ENCODE measurements at regions not wholly inside any gene's neighbourhood (a gene's known extent, or its start where the extent isn't known, plus 50 kb on each side); places are given as distances from the start of the nearest gene placed in this dataset.

GRCh38 chr1:213643360-213643759 is 344.4 kb upstream of the PROX1 start:
- DNase-seq (ENCODE audit: low read depth, low spot score) = no peak

GRCh38 chr1:213647864-213648650 is 339.7 kb upstream of the PROX1 start:
- DNase-seq (ENCODE audit: low read depth, low spot score) = no peak

GRCh38 chr1:213649373-213649772 is 338.4 kb upstream of the PROX1 start:
- no peak for DNase-seq (ENCODE audit: low read depth, low spot score)

- DNase-seq (ENCODE audit: low read depth, low spot score) = no peak
Observed at GRCh38 chr1:213650603-213651002, 337.2 kb upstream of the PROX1 start.

- no peak for DNase-seq (ENCODE audit: low read depth, low spot score)
Observed at GRCh38 chr1:213651077-213651476, 336.7 kb upstream of the PROX1 start.

GRCh38 chr1:213652109-213652508 is 335.7 kb upstream of the PROX1 start:
- DNase-seq (ENCODE audit: low read depth, low spot score) = no peak

- no peak for DNase-seq (ENCODE audit: low read depth, low spot score)
Observed at GRCh38 chr1:213656039-213656438, 331.7 kb upstream of the PROX1 start.

GRCh38 chr1:213656503-213656902 is 331.3 kb upstream of the PROX1 start:
- DNase-seq (ENCODE audit: low read depth, low spot score) = no peak

- no peak for DNase-seq (ENCODE audit: low read depth, low spot score)
Observed at GRCh38 chr1:213657013-213657412, 330.8 kb upstream of the PROX1 start.

GRCh38 chr1:213657879-213658278 is 329.9 kb upstream of the PROX1 start:
- no peak for DNase-seq (ENCODE audit: low read depth, low spot score)

- no peak for DNase-seq (ENCODE audit: low read depth, low spot score)
Observed at GRCh38 chr1:213658457-213658856, 329.3 kb upstream of the PROX1 start.

GRCh38 chr1:213659580-213660547 is 327.9 kb upstream of the PROX1 start:
- DNase-seq (ENCODE audit: low read depth, low spot score) = no peak

GRCh38 chr1:213661302-213661701 is 326.5 kb upstream of the PROX1 start:
- no peak for DNase-seq (ENCODE audit: low read depth, low spot score)

- DNase-seq (ENCODE audit: low read depth, low spot score) = no peak
Observed at GRCh38 chr1:213666113-213666512, 321.7 kb upstream of the PROX1 start.

GRCh38 chr1:213666922-213667321 is 320.9 kb upstream of the PROX1 start:
- no peak for DNase-seq (ENCODE audit: low read depth, low spot score)

GRCh38 chr1:213669512-213669911 is 318.3 kb upstream of the PROX1 start:
- DNase-seq (ENCODE audit: low read depth, low spot score) = no peak

- DNase-seq (ENCODE audit: low read depth, low spot score) = no peak
Observed at GRCh38 chr1:213669964-213670691, 317.6 kb upstream of the PROX1 start.

GRCh38 chr1:213670692-213671023 is 317.1 kb upstream of the PROX1 start:
- DNase-seq (ENCODE audit: low read depth, low spot score) = no peak

GRCh38 chr1:213675043-213675442 is 312.7 kb upstream of the PROX1 start:
- DNase-seq (ENCODE audit: low read depth, low spot score) = no peak

- DNase-seq (ENCODE audit: low read depth, low spot score) = no peak
Observed at GRCh38 chr1:213676736-213677135, 311.0 kb upstream of the PROX1 start.

- no peak for DNase-seq (ENCODE audit: low read depth, low spot score)
Observed at GRCh38 chr1:213678348-213678747, 309.4 kb upstream of the PROX1 start.

- no peak for DNase-seq (ENCODE audit: low read depth, low spot score)
Observed at GRCh38 chr1:213678753-213679152, 309.0 kb upstream of the PROX1 start.

Measured in smooth muscle cell of the brain vasculature (primary cell).